Stimulated activated CD8-positive, alpha-beta memory T cell treated with anti-CD3 and anti-CD28 coated beads, Interleukin-4, amount 100 ng/mL, for 4 hours (primary cell): ENCODE measurements at regions not wholly inside any gene's neighbourhood (a gene's known extent, or its start where the extent isn't known, plus 50 kb on each side); places are given as distances from the start of the nearest gene placed in this dataset.
"Not testable (repeated sequence)": the region's sequence is repeated elsewhere in the genome, so short reads cannot be mapped to it uniquely, and the experiment has no call there.

Experiments used
- DNase-seq, 2 donors: peaks; one replicate each; pipeline ENCODE4 v3.0.0-alpha.2; 2020; ENCODE audit warnings: low read depth in 2 of 2, low spot score in 1 of 2

- DNase-seq = no peak
Measured at GRCh38 chrX:39030636-39031035, 229.4 kb downstream of the MID1IP1 start.

GRCh38 chrX:39039890-39040289 is 238.6 kb downstream of the MID1IP1 start:
- DNase-seq = no peak

- DNase-seq = no peak
Measured at GRCh38 chrX:39043838-39044550, 242.7 kb downstream of the MID1IP1 start.

- DNase-seq = no peak
Measured at GRCh38 chrX:39047174-39047573, 245.9 kb downstream of the MID1IP1 start.

- no peak for DNase-seq
Measured at GRCh38 chrX:39049975-39050374, 248.7 kb downstream of the MID1IP1 start.

- no peak for DNase-seq
Measured at GRCh38 chrX:39050427-39050826, 249.2 kb downstream of the MID1IP1 start.

GRCh38 chrX:39052751-39053150 is 251.5 kb downstream of the MID1IP1 start:
- DNase-seq = no peak

GRCh38 chrX:39058724-39059123 is 257.5 kb downstream of the MID1IP1 start:
- no peak for DNase-seq

GRCh38 chrX:39059866-39060265 is 258.6 kb downstream of the MID1IP1 start:
- no peak for DNase-seq

- no peak for DNase-seq
Measured at GRCh38 chrX:39063037-39063436, 261.8 kb downstream of the MID1IP1 start.

- DNase-seq = no peak
Measured at GRCh38 chrX:39063702-39064101, 262.4 kb downstream of the MID1IP1 start.

GRCh38 chrX:39065051-39065871 is 264.0 kb downstream of the MID1IP1 start:
- no peak for DNase-seq

- DNase-seq = no peak
Measured at GRCh38 chrX:39067866-39068265, 266.6 kb downstream of the MID1IP1 start.

GRCh38 chrX:39068634-39069033 is 267.4 kb downstream of the MID1IP1 start:
- DNase-seq = not testable (repeated sequence)

- no peak for DNase-seq
Measured at GRCh38 chrX:39070009-39070408, 268.8 kb downstream of the MID1IP1 start.

GRCh38 chrX:39073131-39073530 is 271.9 kb downstream of the MID1IP1 start:
- DNase-seq = no peak

- DNase-seq = no peak
Measured at GRCh38 chrX:39096599-39096998, 295.3 kb downstream of the MID1IP1 start.

- no peak for DNase-seq
Measured at GRCh38 chrX:39104745-39105144, 303.5 kb downstream of the MID1IP1 start.

- DNase-seq = no peak
Measured at GRCh38 chrX:39112143-39112542, 310.9 kb downstream of the MID1IP1 start.

GRCh38 chrX:39115166-39115565 is 313.9 kb downstream of the MID1IP1 start:
- no peak for DNase-seq

- no peak for DNase-seq
Measured at GRCh38 chrX:39117101-39117500, 315.8 kb downstream of the MID1IP1 start.

- DNase-seq = no peak
Measured at GRCh38 chrX:39121903-39122302, 320.6 kb downstream of the MID1IP1 start.

- DNase-seq = no peak
Measured at GRCh38 chrX:39125834-39126233, 324.6 kb downstream of the MID1IP1 start.
